Stimulated activated CD4-positive, alpha-beta T cell treated with anti-CD3 and anti-CD28 coated beads, TNF-alpha, amount 100 ng/mL, for 4 hours (primary cell): ENCODE measurements at regions not wholly inside any gene's neighbourhood (a gene's known extent, or its start where the extent isn't known, plus 50 kb on each side); places are given as distances from the start of the nearest gene placed in this dataset.

ENCODE experiments used
- DNase-seq, 3 experiments: peaks; one replicate each; pipeline ENCODE4 v3.0.0-alpha.2; 2020; ENCODE audit warnings: low read depth in 3 of 3

DNA sequence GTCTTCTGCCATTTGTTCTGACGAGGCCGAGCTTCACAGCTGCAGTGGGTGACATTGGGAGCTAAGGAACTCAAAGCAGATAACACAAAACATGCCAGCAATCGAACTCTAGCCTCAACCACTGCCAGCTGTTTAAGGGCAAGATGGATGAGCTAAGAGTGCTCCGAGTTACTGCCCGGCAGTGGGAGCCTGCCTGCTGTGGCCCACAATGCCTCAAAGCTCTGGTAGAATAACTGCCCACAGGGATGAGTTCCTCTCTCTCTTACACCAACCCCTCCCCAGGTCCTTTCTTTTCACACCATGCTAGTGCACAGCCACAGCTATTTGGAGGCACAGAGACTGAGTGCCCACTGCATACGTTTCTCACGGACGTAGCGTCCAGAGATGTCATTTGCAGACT lies 330.5 kb downstream of the FGF9 start:
- DNase-seq = no peak

DNA sequence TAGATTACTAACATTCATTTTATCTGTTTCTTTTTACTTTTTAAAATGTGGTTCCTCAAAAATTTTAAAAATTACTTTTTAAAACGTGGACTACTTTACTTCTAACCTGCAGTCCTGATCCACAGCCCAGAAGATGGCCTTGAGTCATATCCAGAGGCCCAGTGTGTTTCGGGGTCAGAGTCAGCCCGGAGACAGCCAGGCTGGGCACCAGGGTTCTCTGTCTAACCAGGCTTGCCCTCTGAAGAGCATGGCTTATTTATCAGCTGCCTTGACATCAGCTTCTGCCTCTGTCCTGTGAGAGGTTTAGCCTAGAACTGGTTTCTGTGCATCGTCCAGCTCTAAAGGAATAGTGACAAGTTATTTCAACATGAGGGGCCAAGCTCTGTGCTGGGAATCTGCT lies 332.0 kb downstream of the FGF9 start:
- DNase-seq = no peak

DNA sequence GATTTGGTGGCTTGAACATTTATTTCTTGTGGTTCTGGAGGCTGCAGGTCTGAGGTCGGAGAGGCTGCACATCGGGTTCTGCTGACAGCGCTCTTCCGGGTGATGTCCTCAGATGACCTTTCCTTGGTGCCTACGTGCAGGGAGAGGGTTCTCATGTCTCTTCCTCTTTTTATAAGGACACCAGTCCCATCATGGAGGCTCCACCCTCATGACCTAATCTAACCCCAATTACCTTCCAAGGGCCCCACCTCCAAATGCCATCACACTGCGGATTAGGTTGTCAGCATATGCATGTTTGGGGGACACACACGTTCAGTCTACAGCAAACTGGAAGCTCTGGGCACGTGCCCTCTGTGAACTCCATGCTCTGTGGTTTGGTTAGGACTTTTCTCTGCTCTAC lies 338.6 kb downstream of the FGF9 start:
- no peak for DNase-seq

DNA sequence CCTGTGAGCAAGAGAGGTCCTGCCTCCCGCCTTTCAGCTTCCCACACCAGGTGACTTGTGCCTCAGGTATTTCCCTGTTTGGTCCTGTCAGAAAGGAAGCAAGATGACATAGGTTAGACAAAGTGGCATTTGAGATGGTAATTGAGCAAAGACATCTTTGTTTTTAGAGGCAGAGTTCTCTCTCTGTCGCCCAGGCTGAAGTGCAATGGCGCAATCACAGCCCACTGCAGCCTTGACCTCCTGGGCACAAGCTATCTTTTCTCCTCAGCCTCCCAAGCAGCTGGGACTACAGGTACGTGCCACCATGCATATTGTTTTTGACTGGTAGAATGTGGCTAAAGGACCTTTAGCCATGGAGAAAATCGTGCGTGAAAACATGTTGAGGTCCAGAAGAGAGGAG lies 339.1 kb downstream of the FGF9 start:
- no peak for DNase-seq

DNA sequence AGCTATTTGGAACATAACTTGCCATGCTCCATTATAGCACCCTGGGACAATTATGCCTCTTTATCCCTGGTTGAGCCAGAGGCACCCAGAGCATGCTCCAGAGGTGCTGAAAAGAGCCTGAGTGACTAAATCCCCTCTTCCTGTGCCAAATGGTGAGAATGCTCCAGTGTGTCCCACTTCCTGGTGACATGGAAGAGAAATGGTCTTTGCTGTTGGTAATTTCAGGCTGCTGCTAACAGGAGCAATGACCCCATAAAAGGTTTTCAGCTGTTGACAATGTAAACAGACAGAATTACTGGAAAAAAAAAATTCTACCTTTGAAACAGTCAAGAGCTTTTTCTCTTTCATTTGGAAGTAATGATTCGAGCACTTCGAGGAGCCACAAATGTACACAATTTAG lies 341.8 kb downstream of the FGF9 start:
- DNase-seq = no peak

DNA sequence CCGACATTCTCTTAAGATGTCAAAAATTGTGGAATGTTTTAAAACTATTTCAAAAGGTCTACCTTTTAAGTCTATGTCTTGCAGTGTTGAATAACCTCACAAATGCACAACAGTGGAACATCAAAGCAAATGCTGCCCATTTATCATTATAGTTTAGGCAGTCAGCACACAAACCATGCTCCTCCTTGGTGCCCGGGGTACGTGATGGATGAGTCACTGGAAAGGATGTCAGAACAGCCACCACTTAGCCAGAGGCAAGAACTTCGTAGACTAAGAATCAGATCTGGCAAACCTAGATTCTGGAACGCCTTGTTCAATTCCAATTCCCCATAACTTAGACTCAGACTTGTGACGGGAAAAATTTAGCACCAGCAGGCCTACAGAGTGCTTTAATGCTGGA lies 343.6 kb downstream of the FGF9 start:
- no peak for DNase-seq

DNA sequence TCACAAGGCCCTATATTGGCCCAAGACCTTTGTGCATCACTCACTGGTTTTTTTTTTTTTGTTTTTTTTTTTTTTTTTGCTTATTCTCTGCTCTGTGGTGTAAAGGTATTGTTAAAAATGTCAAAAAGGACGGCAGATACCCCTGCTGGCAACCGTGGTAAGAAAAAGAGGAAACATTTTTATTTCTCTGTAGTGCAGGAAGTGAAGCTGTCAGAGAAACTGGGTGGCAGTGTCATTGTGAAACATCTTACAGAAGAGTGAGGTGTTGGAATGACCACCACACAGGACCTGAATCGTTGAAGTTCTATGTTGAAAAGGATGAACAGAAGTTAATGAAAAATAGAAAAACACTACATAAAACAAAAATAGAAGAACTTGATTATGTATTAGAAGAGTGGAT lies 346.4 kb downstream of the FGF9 start:
- no peak for DNase-seq

DNA sequence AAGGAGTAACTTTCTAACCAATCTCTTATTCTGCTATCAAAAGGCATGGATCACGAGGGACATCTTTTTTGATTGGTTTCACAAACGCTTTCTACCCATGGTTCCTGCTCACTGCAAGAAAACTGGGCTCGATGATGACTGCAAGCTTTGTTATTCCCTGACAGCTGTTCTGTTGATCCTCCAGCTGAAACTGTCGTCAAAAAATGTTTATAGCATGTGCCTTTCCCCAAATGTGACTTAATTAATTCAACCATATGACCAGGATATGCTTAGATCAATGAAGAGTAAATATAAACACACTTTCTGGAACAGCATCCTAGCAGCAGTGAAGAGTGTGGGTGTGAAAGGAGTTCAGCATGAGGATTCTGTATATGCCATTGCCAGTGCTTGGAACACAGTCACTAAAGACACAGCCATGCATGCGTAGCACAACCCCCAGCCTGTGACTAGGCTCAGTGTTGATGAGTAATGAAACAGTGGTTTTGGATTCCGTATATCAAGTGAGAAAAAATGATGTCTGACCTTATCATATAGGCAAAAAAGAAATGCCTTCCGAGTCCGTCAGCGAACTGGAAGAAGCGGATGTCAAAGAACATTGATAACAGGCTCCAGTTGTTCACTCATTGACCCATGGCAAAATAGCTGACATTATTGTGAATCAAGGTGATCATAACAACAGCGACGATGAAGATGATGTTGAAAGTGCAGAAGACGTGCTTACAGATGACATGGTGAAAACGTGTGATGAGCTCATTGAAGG lies 347.4 kb downstream of the FGF9 start:
- no peak for DNase-seq

DNA sequence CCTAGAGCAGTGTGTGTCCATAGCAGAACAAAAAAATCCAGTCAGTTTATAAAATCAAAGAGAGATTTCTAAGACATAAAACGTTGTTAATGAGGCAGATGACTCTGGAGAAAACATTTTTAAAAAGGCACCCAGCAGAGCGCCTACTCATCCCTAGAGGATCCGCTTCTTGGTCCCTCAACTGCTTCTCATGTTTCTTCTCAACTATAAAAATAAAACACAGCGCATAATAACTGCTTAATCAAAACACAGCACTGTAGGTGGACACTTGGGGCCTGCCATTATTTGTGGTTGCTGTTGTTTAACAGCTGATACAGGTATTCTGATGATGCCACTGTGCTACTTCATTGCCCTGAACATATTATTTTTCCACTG lies 347.9 kb downstream of the FGF9 start:
- DNase-seq = no peak

DNA sequence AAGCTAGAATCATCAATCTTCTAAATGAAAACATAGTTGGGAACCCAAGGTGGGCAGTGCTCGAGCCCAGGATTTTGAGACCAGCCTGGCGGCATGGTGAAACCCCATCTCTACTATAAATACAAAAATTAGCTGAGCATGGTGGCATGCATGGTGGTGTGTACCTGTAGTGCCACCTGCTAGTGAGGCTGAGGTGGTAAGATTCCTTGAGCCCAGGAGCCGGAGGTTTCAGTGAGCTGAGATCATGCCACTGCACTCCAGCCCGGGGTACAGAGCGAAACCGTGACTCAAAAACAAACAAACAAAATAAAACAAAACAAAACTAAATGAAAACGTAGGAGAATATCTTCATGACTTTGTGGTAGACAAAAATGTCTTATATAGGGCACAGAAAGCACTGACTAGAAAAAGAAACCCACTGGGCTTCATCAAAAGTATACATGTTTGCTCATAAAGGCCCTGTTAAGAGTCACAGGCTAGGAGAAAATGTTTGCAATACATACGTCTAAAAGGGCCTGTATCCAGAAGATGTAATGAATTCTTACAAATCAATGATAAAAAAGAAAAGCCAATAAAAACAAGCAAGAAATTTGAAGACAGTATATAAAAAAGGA lies 353.6 kb downstream of the FGF9 start:
- no peak for DNase-seq

DNA sequence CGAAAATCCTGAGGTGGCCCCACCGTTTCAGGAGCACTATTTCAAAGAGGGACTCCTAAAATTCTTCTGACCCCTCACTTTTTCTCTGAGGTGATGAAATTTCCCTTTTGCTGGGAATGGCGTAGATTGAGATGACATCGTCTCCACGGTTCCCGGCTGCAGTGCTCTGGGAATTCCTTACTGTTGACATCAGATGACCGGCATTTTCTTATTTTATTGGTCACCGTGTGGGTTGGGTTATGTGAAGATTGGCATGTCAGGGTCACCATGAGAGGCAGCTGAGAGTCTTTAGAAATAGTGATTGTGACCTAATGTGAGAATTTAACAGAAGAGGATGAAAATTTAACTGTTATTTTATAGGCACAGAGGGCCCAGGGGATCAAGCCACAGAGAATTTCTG lies 356.7 kb downstream of the FGF9 start:
- no peak for DNase-seq

DNA sequence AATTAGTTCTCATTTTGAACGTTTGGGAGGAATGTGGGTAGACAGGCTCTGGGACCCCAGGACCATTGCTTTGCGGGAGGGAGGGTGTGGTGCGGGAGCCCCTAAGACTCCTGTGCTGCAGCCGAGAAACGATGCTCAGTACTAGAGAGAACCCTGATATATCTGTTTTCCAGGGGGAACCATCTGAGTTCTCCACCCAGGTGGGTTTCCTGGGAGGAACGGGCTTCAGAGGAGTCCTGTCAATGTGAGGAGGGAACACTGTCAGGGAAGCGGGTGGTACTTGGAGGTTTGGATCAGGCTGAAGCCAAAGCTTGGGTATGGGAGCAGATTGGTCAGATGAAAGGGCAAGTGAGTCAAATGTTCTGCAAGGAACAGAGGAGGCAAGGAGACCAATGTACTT lies 358.0 kb downstream of the FGF9 start:
- no peak for DNase-seq

DNA sequence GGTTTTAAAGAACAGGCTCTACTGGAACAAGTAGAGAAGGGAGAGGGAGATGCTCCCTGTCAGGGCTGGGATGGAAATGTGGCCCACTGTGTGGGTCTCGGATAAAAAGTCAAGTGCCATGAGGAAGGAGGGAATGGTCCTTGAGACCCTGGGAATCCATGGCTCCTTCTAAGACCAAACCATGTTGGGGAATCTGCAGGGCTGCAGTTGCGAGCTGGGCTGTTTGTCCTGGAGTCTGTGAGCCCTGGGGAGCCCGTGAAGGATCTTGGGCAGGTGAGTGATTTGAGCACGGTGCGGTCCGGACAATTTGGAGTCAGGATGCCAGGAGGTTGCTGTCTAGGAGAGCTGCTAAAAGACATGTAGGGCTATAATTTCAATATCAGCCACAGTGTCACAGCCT lies 359.4 kb downstream of the FGF9 start:
- DNase-seq = no peak

DNA sequence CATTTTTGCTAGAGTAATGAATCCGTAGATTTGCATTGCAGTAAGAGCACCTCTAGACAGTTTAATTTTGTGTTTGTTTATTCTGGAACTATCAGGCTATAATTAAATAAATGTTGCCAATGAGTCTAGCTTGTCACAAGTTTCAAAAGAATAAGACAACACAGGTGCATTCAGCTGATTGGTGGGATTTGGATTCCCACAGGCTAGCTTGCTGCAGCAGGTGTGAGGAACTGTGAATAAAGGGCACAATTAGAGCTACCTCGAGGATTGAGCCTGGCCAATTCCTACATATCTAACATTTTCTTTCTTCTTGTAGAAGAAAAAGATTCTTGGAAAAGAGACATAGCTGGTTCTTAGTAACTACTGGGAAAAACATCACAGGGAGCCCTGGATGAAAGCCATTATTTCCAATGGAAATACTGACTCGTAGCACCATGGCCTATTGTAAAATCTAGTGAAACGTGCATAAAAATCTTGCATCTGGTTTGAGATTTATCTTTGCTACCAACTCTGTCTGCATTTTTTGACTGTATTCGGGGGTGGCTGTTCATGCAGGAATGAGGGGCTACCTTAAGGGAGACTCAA lies 360.9 kb downstream of the FGF9 start:
- no peak for DNase-seq

DNA sequence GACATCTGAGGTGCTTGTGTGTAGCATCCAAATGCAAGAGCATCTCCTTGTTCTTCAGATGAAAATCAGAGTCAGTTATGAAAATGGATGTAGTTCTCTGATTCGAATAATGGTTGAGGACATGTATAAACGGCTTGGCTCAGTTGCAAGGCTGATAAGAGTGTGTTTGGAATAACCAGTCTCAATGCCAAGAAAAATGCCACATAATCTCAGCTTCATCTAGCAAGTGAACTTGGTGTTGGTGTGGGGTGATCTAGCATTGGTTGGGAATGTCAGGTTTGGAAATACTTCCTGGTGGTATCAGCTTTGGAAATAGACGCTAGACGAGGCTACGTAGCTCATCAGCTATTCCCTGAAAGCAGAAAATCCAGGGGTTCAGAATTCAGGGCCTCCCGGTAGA lies 362.0 kb downstream of the FGF9 start:
- no peak for DNase-seq

DNA sequence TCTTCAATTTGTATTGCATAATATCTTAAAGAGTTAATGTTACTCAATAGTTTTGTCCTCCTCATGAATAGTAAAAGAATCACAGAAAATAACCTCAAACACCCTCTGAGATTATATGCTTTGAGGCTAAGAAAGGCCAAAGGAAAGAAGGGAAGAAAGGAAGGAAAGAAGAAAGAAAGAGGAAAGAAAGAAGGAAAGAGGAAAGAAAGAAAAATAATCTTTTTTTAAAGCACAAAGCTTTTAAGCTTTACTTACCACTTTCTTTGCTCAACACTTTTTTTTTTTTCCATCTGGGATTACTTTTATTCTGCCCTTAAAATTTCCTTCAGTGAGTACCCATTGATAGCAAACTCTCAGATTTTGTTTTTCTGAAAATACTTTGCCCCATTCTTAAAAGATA lies 369.1 kb downstream of the FGF9 start:
- DNase-seq = no peak

DNA sequence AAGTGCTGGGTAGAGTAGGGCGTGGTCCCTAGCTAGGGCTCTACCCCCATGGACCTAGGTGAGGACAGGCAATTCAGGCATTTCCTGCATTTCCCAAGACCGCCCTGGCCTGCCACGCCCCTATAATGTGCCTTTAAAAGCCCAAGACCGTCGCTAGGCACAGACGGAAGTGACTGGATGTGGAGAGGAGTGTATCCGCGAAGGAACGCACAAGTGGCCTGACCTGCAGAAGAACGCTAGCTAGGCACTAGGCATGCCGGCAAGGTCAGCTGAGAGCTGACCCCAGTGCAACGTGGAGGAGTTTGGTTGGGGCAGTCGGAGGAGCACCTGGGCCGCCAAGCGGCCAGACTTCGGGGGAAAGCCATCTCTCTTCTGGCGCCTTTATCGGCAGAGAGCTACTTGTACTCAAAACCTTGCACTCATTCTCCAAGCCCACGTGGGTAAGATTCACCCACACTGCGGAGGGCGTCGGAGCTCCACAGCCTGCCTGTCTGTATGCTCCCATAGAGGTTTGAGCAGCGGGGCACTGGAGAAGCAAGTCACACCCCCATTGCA lies 370.0 kb downstream of the FGF9 start:
- no peak for DNase-seq

DNA sequence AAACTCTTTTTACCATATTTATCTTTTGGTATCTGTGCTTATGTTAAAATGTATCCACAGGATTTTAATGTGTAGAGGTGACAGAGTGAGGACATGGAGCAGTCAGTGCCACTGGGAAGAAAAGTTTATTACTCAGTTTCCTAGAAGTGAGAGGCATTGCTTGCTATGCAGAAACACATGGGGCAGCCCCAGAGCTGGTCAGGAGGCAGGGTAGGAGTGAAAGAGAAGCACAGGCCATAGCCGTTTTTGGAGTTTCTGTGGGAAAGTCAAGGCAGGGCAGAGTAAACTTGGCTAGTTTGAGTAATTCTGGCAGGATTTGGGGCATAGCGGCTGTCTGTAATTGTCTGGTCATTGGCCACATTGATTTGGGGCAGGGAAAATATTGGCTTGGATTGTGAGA lies 370.9 kb downstream of the FGF9 start:
- no peak for DNase-seq

DNA sequence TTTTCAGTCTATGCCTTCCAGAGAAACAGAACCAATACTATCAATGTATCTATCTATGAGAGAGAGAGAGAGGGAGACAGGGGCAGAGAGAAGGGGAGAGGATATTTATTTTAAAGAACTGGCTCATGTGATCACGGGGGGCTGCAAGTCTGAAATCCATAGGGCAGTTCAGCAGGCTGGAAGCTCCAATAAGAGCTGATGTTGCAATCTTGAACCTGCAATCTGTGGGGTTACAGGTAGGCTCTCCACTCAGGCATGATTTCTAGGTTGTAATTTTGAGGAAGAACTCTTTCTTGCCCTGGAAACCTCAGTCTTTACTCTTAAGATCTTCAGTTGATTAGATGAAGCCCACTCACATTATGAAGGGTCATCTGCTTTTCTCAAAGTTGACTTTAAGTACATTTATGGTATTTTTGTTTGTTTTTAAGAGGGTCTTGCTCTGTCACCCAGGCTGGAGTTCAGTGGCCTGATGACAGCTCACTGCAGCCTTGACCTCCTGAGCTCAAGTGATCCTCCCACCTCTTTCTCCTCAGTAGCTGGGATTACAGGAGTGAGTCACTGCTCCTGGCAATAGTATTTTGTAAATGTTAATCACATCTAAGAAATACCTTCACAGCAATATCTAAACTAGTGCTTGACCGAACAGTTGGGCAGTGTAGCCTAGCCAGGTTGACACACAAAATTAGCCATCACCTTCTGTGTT lies 376.4 kb downstream of the FGF9 start:
- DNase-seq = no peak

DNA sequence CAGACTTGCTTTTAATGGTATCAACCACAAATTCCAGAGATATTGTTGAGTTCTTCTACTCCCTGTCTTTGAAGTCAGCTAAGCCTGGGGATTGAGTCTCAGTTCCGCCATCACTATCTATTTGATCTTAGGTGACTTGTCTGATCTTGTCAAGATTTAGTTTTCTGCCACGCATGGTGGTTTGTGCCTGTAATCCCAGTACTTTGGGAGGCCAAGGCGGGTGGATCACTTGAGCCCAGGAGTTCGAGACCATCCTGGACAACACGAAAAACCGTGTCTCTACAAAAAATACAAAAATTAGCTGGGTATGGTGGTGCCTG lies 376.9 kb downstream of the FGF9 start:
- no peak for DNase-seq

DNA sequence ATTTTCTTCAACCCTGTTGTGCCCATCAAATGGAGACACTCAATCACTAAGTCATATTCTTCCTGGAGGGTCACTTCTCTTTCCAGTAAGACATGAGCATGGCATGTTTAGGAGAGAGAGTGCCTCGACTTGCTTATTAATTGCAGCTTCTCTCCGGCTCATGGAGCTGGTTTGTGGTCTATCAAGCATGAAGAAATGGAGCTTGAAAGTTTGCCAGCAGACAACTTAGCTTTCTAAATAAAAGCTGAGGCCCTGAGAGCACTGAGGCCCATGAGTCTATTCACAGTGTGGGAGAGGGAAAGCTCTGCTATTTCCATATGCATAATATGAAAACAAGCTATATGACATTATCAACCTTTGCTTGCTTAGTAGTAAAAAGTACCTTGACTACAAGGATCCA lies 378.5 kb downstream of the FGF9 start:
- no peak for DNase-seq

DNA sequence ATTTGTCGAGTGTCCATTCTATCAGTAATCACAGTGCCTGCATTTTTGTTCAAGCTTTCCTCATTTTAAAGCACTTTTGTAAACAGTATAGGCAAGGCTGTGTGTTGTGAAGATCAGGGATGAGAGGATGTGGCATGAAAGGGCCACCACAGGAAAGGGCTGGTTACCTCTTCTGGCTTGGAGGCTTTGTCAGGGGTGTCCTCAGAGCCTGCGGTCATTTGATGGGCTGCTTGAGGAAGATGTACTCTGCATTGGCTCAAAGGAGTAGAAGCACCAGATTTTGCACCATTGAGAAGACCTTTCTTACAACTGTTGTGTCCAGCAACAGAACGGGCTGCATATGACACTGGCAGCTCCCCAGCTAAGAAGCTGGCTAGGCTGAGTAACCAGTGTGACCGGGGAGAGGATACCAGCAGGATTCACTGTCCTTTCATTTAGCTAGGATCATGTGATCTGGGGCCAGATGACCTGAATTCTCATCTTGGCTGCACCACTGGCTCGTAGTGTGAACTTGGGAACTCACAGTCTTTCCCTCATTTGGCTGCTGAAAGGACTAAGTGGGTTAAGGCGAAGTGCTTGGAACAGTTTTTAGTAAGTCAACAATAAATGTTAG lies 380.2 kb downstream of the FGF9 start:
- DNase-seq = no peak
